Esophagus squamous epithelium (tissue), 5 donors: ENCODE measurements at regions not wholly inside any gene's neighbourhood (a gene's known extent, or its start where the extent isn't known, plus 50 kb on each side); places are given as distances from the start of the nearest gene placed in this dataset.

Source experiments
- DNase-seq: peaks from one replicate; lab custom pipeline; 2025; lab: John Stamatoyannopoulos, UW
- H3K27ac ChIP-seq, 4 donors: fragments of 200-600 bp; sonication (generic); one replicate each; pipeline ENCODE4 v1.5.1; 2016 to 2019; ENCODE audit warnings: mild to moderate bottlenecking in 1 of 4
- H3K27me3 ChIP-seq, 4 donors: fragments of 200-600 bp; sonication (generic); 1 replicate in 3 of 4; 2 replicates in 1 of 4; pipeline versions ENCODE4 v1.5.1 to v1.6.0; 2017 to 2021; ENCODE audit warnings: antibody characterized with exemption in 1 of 4
- H3K36me3 ChIP-seq, 3 donors: fragments of 200-600 bp; sonication (generic); one replicate each; pipeline ENCODE4 v1.5.1; 2016 to 2019
- H3K4me1 ChIP-seq, 3 donors: fragments of 200-600 bp; sonication (generic); one replicate each; pipeline ENCODE4 v1.5.1; 2017 to 2019
- H3K4me3 ChIP-seq, 4 donors: fragments of 200-600 bp; sonication (generic); 1 replicate in 3 of 4; 2 replicates in 1 of 4; pipeline ENCODE4 v1.5.1; 2016 to 2019; ENCODE audit warnings: mild to moderate bottlenecking in 2 of 4, moderate library complexity in 1 of 4
- H3K9me3 ChIP-seq, 3 donors: fragments of 200-600 bp; sonication (generic); one replicate each; pipeline ENCODE4 v1.5.1; 2016 to 2019
- CTCF ChIP-seq, 6 experiments: fragments of 450-650 bp in 4 of 6; fragments of 200-600 bp in 2 of 6; sonication (generic) in 2 of 6; IDR thresholded peaks; one replicate each; pipeline ENCODE4 v1.5.1; 2016 to 2019; ENCODE audit warnings: antibody characterized with exemption in 6 of 6, mild to moderate bottlenecking in 4 of 6, moderate library complexity in 4 of 6
- POLR2A ChIP-seq, 4 donors: fragments of 450-650 bp; IDR thresholded peaks; one replicate each; pipeline ENCODE4 v1.6.1; 2017; ENCODE audit warnings: antibody characterized with exemption in 4 of 4, mild to moderate bottlenecking in 4 of 4, moderate library complexity in 3 of 4
- WGBS, 2 donors: methylation state at CpG; one replicate each; pipeline ENCODE4 v1.1.5; 2018; 5-methylcytosine and 5-hydroxymethylcytosine counted together
- intact Hi-C: fragments of 100-400 bp; cut with DNase I; formaldehyde crosslinking; loops from one replicate; pipeline ENCODE4 v1.15.0; 2022
- donor health status: DM: yes; HTN: yes; CAD: no.

- Histone ChIP-seq H3K9me3 (no peaks in the 10 kb centered on the region), H3K4me1 (no peaks in the 10 kb centered on the region), H3K27me3 (peaks cover 0 to 4% (median 0%) of the 10 kb centered on the region in 4 donors), H3K4me3 (no peak overlapping the region), H3K27ac (no peak overlapping the region), H3K36me3 (no peaks in the 10 kb centered on the region)
- intact Hi-C loops: no loop called here
- no peak for DNase-seq
- no peak for TF ChIP-seq CTCF (IDR thresholded peaks at IDR 0.05)
- no peak for TF ChIP-seq POLR2A (IDR thresholded peaks at IDR 0.05)
- 72 to 74% methylated on average over 5 of the region's 5 CpGs for WGBS, 2 donors
These were observed 91.1 kb upstream of the WSCD2 start for GRCh38 chr12:108037960-108038359.

- H3K27me3 ChIP-seq: no peaks in the 10 kb centered on the region
- intact Hi-C loops: no loop called here
- TF ChIP-seq CTCF (IDR thresholded peaks at IDR 0.05): no peak
- no peak for TF ChIP-seq POLR2A (IDR thresholded peaks at IDR 0.05)
- no peak overlapping the region for H3K4me3 ChIP-seq
- H3K27ac ChIP-seq: no peak overlapping the region
- no peaks in the 10 kb centered on the region for H3K36me3 ChIP-seq
- 67 to 84% methylated on average over 4 of the region's 4 CpGs for WGBS, 2 donors
- H3K9me3 ChIP-seq: no peaks in the 10 kb centered on the region
- DNase-seq: no peak
- no peaks in the 10 kb centered on the region for H3K4me1 ChIP-seq
These were observed 89.3 kb upstream of the WSCD2 start for GRCh38 chr12:108039794-108040193.

GRCh38 chr12:108040947-108041346 lies 88.1 kb upstream of the WSCD2 start:
- Histone ChIP-seq H3K4me1 (no peaks in the 10 kb centered on the region), H3K9me3 (no peaks in the 10 kb centered on the region), H3K27me3 (peaks cover 0 to 5% (median 0%) of the 10 kb centered on the region in 4 donors), H3K36me3 (no peaks in the 10 kb centered on the region), H3K4me3 (no peak overlapping the region), H3K27ac (no peak overlapping the region)
- WGBS, 2 donors: 64 to 70% methylated on average over 2 of the region's 2 CpGs
- TF ChIP-seq CTCF (IDR thresholded peaks at IDR 0.05) (no peak), POLR2A (IDR thresholded peaks at IDR 0.05) (no peak)
- intact Hi-C loops: no loop called here
- DNase-seq: no peak

GRCh38 chr12:108043286-108043685 lies 85.8 kb upstream of the WSCD2 start:
- WGBS, 2 donors: 2 to 20% methylated on average over 3 of the region's 3 CpGs
- DNase-seq: no peak
- Histone ChIP-seq H3K9me3 (no peaks in the 10 kb centered on the region), H3K4me3 (no peak overlapping the region), H3K27ac (no peak overlapping the region), H3K4me1 (no peaks in the 10 kb centered on the region), H3K27me3 (peaks cover 0 to 5% (median 0%) of the 10 kb centered on the region in 4 donors), H3K36me3 (no peaks in the 10 kb centered on the region)
- no peak for TF ChIP-seq CTCF (IDR thresholded peaks at IDR 0.05)
- TF ChIP-seq POLR2A (IDR thresholded peaks at IDR 0.05): no peak
- intact Hi-C loops: no loop called here

GRCh38 chr12:108043750-108044533 lies 85.1 kb upstream of the WSCD2 start:
- intact Hi-C loops: no loop called here
- no peak for TF ChIP-seq POLR2A (IDR thresholded peaks at IDR 0.05)
- no peak for TF ChIP-seq CTCF (IDR thresholded peaks at IDR 0.05)
- Histone ChIP-seq H3K27me3 (peaks cover 0 to 5% (median 0%) of the 10 kb centered on the region in 4 donors), H3K9me3 (no peaks in the 10 kb centered on the region), H3K4me3 (no peak overlapping the region), H3K27ac (no peak overlapping the region), H3K36me3 (no peaks in the 10 kb centered on the region), H3K4me1 (no peaks in the 10 kb centered on the region)
- DNase-seq: no peak
- 77 to 82% methylated on average over 6 of the region's 7 CpGs for WGBS, 2 donors
